Spleen (tissue), 11 donors: ENCODE measurements at regions not wholly inside any gene's neighbourhood (a gene's known extent, or its start where the extent isn't known, plus 50 kb on each side); places are given as distances from the start of the nearest gene placed in this dataset.

ENCODE experiments used
- DNase-seq: peaks from one replicate; pipeline ENCODE4 v3.0.0-alpha.2; 2020
- H3K27ac ChIP-seq, 8 donors: fragments of 200-600 bp; sonication (generic) in 7 of 8; 1 replicate in 4 of 8; 2 replicates in 4 of 8; pipeline versions ENCODE4 v1.5.0 to v1.8.0; 2016 to 2021; ENCODE audit warnings: inconsistent platforms in 4 of 8, mild to moderate bottlenecking in 4 of 8, moderate library complexity in 1 of 8
- H3K27me3 ChIP-seq, 7 donors: fragments of 200-600 bp; sonication (generic) in 6 of 7; replicated peaks in 1 of 7; 1 replicate in 4 of 7; 2 replicates in 3 of 7; pipeline versions ENCODE4 v1.5.0 to v1.8.0; 2016 to 2021; ENCODE audit warnings: inconsistent platforms in 3 of 7, mild to moderate bottlenecking in 1 of 7
- H3K36me3 ChIP-seq, 6 donors: fragments of 200-600 bp; sonication (generic) in 5 of 6; 1 replicate in 4 of 6; 2 replicates in 2 of 6; pipeline versions ENCODE4 v1.5.0 to v1.8.0; 2016 to 2021; ENCODE audit warnings: inconsistent platforms in 2 of 6
- H3K4me1 ChIP-seq, 6 donors: fragments of 200-600 bp; sonication (generic) in 5 of 6; 1 replicate in 3 of 6; 2 replicates in 3 of 6; pipeline versions ENCODE4 v1.5.0 to v1.8.0; 2016 to 2021; ENCODE audit warnings: inconsistent platforms in 3 of 6
- H3K4me3 ChIP-seq, 8 donors: fragments of 200-600 bp; sonication (generic) in 7 of 8; 1 replicate in 4 of 8; 2 replicates in 4 of 8; pipeline versions ENCODE4 v1.5.0 to v1.8.0; 2016 to 2021; ENCODE audit warnings: inconsistent platforms in 4 of 8, mild to moderate bottlenecking in 4 of 8, moderate library complexity in 2 of 8
- H3K9me3 ChIP-seq, 8 donors: fragments of 200-600 bp; sonication (generic) in 7 of 8; 1 replicate in 4 of 8; 2 replicates in 4 of 8; pipeline versions ENCODE4 v1.5.0 to v1.8.0; 2016 to 2021; ENCODE audit warnings: inconsistent platforms in 4 of 8
- POLR2A ChIP-seq, 3 donors: fragments of 450-650 bp; IDR thresholded peaks; one replicate each; pipeline ENCODE4 v1.5.1; 2017; ENCODE audit warnings: antibody characterized with exemption in 3 of 3, mild to moderate bottlenecking in 1 of 3
- POLR2AphosphoS5 ChIP-seq, 3 donors: sonication (generic); formaldehyde crosslinking; IDR thresholded peaks; one replicate each; pipeline ENCODE4 v1.5.1; 2017; ENCODE audit warnings: antibody characterized with exemption in 3 of 3
- WGBS, 5 donors: extraction: QIAGEN DNeasy Blood & Tissue Kit in 3 of 5; methylation state at CpG; one replicate each; pipeline versions ENCODE4 v1.1.5 to v1.1.7; 2013 to 2018; 5-methylcytosine and 5-hydroxymethylcytosine counted together
- intact Hi-C: fragments of 100-400 bp; cut with DNase I; formaldehyde crosslinking; loops from one replicate; pipeline ENCODE4 v1.15.0; 2023; ENCODE audit warnings: low total_unique reads
- TF ChIP-seq, protein P1 (sequence below), 11 experiments: fragments of 200-600 bp in 7 of 11; fragments of 450-650 bp in 4 of 11; sonication (generic) in 4 of 11; IDR thresholded peaks in 8 of 11; conservative IDR thresholded peaks in 3 of 11; 1 replicate in 7 of 11; 2 replicates in 4 of 11; pipeline versions ENCODE4 v1.4.0 to v1.8.0; 2016 to 2021; ENCODE audit warnings: antibody characterized with exemption in 11 of 11, inconsistent platforms in 4 of 11, mild to moderate bottlenecking in 1 of 11
- donor health status: healthy with polysubstance abuse.
- donor health status: DM: no; HTN: no; CAD: no; lungs with moderate emphysema.
- donor health status: DM: no; HTN: no; CAD: no.
- donor health status: Bipolar disorder and iron deficiency.
- donor health status: healthy.
- donor health status: DM: no; HTN: no; CAD: no.
- donor health status: DM: yes; HTN: yes; CAD: no.

GRCh38 chr7:25495342-25496250 lies 267.3 kb upstream of the NPVF start:
- Histone ChIP-seq H3K36me3 (no peaks in the 10 kb centered on the region), H3K4me3 (peak overlapping the region in 1 of 8 donors; percentile 61), H3K9me3 (no peaks in the 10 kb centered on the region), H3K4me1 (peaks cover 7 to 33% (median 21%) of the 10 kb centered on the region in 6 donors), H3K27ac (peak overlapping the region in 5 of 8 donors; percentile 69 to 86 (median 77)), H3K27me3 (no peaks in the 10 kb centered on the region)
- no peak for TF ChIP-seq POLR2AphosphoS5 (IDR thresholded peaks at IDR 0.05)
- TF ChIP-seq, protein P1, sequence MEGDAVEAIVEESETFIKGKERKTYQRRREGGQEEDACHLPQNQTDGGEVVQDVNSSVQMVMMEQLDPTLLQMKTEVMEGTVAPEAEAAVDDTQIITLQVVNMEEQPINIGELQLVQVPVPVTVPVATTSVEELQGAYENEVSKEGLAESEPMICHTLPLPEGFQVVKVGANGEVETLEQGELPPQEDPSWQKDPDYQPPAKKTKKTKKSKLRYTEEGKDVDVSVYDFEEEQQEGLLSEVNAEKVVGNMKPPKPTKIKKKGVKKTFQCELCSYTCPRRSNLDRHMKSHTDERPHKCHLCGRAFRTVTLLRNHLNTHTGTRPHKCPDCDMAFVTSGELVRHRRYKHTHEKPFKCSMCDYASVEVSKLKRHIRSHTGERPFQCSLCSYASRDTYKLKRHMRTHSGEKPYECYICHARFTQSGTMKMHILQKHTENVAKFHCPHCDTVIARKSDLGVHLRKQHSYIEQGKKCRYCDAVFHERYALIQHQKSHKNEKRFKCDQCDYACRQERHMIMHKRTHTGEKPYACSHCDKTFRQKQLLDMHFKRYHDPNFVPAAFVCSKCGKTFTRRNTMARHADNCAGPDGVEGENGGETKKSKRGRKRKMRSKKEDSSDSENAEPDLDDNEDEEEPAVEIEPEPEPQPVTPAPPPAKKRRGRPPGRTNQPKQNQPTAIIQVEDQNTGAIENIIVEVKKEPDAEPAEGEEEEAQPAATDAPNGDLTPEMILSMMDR (IDR thresholded peaks at IDR 0.05 in 8 of 11, conservative IDR thresholded peaks at IDR 0.05 in 3 of 11): no peak
- TF ChIP-seq POLR2A (IDR thresholded peaks at IDR 0.05): no peak
- intact Hi-C loops: no loop called here
- WGBS, 5 donors: 79 to 86% (median 80%) methylated on average over 11 of the region's 11 CpGs
- no peak for DNase-seq

GRCh38 chr7:25496476-25497368 lies 268.4 kb upstream of the NPVF start:
- no peak for DNase-seq
- 43 to 59% (median 53%) methylated on average over 11 of the region's 11 CpGs for WGBS, 5 donors
- TF ChIP-seq POLR2AphosphoS5 (IDR thresholded peaks at IDR 0.05) (no peak), POLR2A (IDR thresholded peaks at IDR 0.05) (no peak)
- TF ChIP-seq, protein P1 (IDR thresholded peaks at IDR 0.05 in 8 of 11, conservative IDR thresholded peaks at IDR 0.05 in 3 of 11): no peak
- H3K36me3 ChIP-seq: no peaks in the 10 kb centered on the region
- H3K9me3 ChIP-seq: no peaks in the 10 kb centered on the region
- H3K4me1 ChIP-seq: peaks cover 7 to 33% (median 21%) of the 10 kb centered on the region in 6 donors
- H3K27ac ChIP-seq: peak overlapping the region in 7 of 8 donors; percentile 15 to 86 (median 76)
- H3K4me3 ChIP-seq: peak overlapping the region in 5 of 8 donors; percentile 21 to 61 (median 24)
- no peaks in the 10 kb centered on the region for H3K27me3 ChIP-seq
- intact Hi-C loops: no loop called here

DNA sequence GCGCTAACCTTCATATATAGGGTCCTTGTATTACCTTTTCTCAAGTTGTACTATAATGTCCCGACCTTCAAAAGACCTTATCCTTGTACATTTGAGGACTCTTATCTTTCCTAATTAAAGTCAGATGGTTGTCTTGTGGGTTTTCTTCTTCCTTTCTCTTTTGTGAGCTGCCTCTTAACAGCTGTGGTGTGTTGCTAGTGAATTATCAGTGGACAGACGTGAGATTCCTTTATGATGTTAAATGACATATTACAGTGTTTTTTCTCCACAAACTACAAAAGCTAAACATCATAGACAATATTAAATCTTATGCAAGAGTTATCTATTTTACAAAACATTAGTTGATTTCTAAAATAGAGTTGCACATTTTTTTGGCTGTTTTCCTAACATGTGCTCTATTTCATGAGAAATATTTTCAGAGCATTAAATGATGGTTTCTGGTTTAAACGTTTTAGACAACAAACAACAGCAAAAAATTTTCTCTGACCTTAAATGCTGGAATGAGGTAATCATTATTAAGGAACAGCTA lies 272.2 kb upstream of the NPVF start:
- no peak overlapping the region for H3K27ac ChIP-seq
- DNase-seq: no peak
- no peaks in the 10 kb centered on the region for H3K36me3 ChIP-seq
- TF ChIP-seq POLR2A (IDR thresholded peaks at IDR 0.05) (no peak), POLR2AphosphoS5 (IDR thresholded peaks at IDR 0.05) (no peak)
- TF ChIP-seq, protein P1 (IDR thresholded peaks at IDR 0.05 in 8 of 11, conservative IDR thresholded peaks at IDR 0.05 in 3 of 11): no peak
- intact Hi-C loops: no loop called here
- H3K9me3 ChIP-seq: no peaks in the 10 kb centered on the region
- no peaks in the 10 kb centered on the region for H3K27me3 ChIP-seq
- H3K4me3 ChIP-seq: no peak overlapping the region
- 67 to 79% (median 73%) methylated on average over 4 of the region's 4 CpGs for WGBS, 5 donors
- H3K4me1 ChIP-seq: peaks cover 7 to 24% (median 19%) of the 10 kb centered on the region in 6 donors
